ENCODE measurements at regions not wholly inside any gene's neighbourhood (a gene's known extent, or its start where the extent isn't known, plus 50 kb on each side); places are given as distances from the start of the nearest gene placed in this dataset.

- Mint-ChIP-seq H3K4me3 (no peak overlapping the region), H3K4me1 (ENCODE audit: low read depth) (no peaks in the 10 kb centered on the region), H3K9me3 (no peaks in the 10 kb centered on the region), H3K27me3 (ENCODE audit: low read depth) (peaks cover 5% of the 10 kb centered on the region), H3K36me3 (ENCODE audit: low read depth) (no peaks in the 10 kb centered on the region), H3K27ac (no peak overlapping the region)
- intact Hi-C loops (cut with micrococcal nuclease) = no loop called here
- DNase-seq = no peak
- CTCF ChIA-PET = no interaction called here
These were observed 751.2 kb downstream of the NR2F2 start for GRCh38 chr15:97081666-97082226.

DNA sequence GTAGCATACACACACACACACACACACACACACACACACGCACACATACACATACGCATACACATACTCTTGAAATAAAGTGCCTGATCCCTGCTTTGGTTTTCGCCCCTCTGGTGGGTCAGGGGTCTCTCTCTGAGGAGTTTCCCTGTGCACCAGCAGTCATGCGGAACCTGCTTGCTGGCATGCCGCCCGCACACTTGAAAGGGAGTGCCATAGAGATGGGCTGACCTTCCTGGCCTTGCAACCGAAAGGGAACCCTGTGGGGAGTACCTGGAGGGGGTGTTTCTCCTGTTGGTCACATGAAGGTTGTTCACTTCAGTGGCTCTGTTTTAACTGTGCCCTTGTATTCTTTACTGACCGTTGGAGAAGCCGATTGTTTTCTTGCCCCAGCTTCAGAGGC lies 752.3 kb downstream of the NR2F2 start:
- peaks cover 10% of the 10 kb centered on the region for H3K27me3 Mint-ChIP-seq (ENCODE audit: low read depth)
- H3K9me3 Mint-ChIP-seq = no peaks in the 10 kb centered on the region
- H3K4me3 Mint-ChIP-seq = no peak overlapping the region
- no peaks in the 10 kb centered on the region for H3K4me1 Mint-ChIP-seq (ENCODE audit: low read depth)
- H3K27ac Mint-ChIP-seq = no peak overlapping the region
- H3K36me3 Mint-ChIP-seq (ENCODE audit: low read depth) = no peaks in the 10 kb centered on the region
- intact Hi-C loops (cut with micrococcal nuclease) = no loop called here
- no peak for DNase-seq
- CTCF ChIA-PET = no interaction called here

DNA sequence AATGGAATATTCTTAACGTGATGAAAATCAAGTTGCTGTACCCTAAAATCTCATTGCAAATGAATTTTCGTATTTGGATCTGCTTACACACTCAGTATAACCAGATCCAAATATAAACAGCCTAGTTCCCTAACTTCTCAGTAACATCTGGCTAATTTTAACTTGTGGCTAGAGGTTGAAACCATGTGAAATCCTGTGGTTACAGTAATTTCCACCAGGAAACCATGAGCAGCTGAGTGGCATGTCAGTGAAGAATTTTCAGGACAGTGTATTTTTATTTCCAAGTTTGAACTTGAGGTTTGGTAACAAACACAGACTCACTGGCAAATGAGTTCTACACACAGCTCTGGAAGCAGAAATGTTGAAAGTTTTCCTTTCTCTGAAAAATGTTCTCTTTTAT lies 754.1 kb downstream of the NR2F2 start:
- CTCF ChIA-PET = no interaction called here
- H3K9me3 Mint-ChIP-seq = peaks cover 2% of the 10 kb centered on the region
- no peak overlapping the region for H3K27ac Mint-ChIP-seq
- no peak overlapping the region for H3K4me3 Mint-ChIP-seq
- intact Hi-C loops (cut with micrococcal nuclease) = no loop called here
- DNase-seq = no peak
- peaks cover 9% of the 10 kb centered on the region for H3K27me3 Mint-ChIP-seq (ENCODE audit: low read depth)
- H3K36me3 Mint-ChIP-seq (ENCODE audit: low read depth) = no peaks in the 10 kb centered on the region
- H3K4me1 Mint-ChIP-seq (ENCODE audit: low read depth) = no peaks in the 10 kb centered on the region

- Mint-ChIP-seq H3K9me3 (peaks cover 2% of the 10 kb centered on the region), H3K27me3 (ENCODE audit: low read depth) (peaks cover 9% of the 10 kb centered on the region), H3K4me1 (ENCODE audit: low read depth) (no peaks in the 10 kb centered on the region), H3K36me3 (ENCODE audit: low read depth) (no peaks in the 10 kb centered on the region), H3K4me3 (no peak overlapping the region), H3K27ac (no peak overlapping the region)
- no peak for DNase-seq
- intact Hi-C loops (cut with micrococcal nuclease) = no loop called here
- CTCF ChIA-PET = no interaction called here
These were observed 755.2 kb downstream of the NR2F2 start for GRCh38 chr15:97085731-97086130.

- Mint-ChIP-seq H3K4me3 (no peak overlapping the region), H3K9me3 (peaks cover 2% of the 10 kb centered on the region), H3K27me3 (ENCODE audit: low read depth) (peaks cover 15% of the 10 kb centered on the region), H3K27ac (no peak overlapping the region), H3K36me3 (ENCODE audit: low read depth) (no peaks in the 10 kb centered on the region), H3K4me1 (ENCODE audit: low read depth) (no peaks in the 10 kb centered on the region)
- CTCF ChIA-PET = interaction anchor here (0.6 kb wide), 1 partner anchor 14 kb away, joined by 3 read pairs; no protein-coding TSS in a partner anchor
- intact Hi-C loops (cut with micrococcal nuclease) = no loop called here
- no peak for DNase-seq
These were observed 756.7 kb downstream of the NR2F2 start for GRCh38 chr15:97087006-97087741.

- Mint-ChIP-seq H3K9me3 (peaks cover 2% of the 10 kb centered on the region), H3K27me3 (ENCODE audit: low read depth) (peaks cover 13% of the 10 kb centered on the region), H3K36me3 (ENCODE audit: low read depth) (no peaks in the 10 kb centered on the region), H3K4me3 (no peak overlapping the region), H3K27ac (no peak overlapping the region), H3K4me1 (ENCODE audit: low read depth) (no peaks in the 10 kb centered on the region)
- DNase-seq = no peak
- intact Hi-C loops (cut with micrococcal nuclease) = no loop called here
- CTCF ChIA-PET = no interaction called here
These were observed 760.6 kb downstream of the NR2F2 start for GRCh38 chr15:97091093-97091492.

GRCh38 chr15:97092656-97093055 lies 762.2 kb downstream of the NR2F2 start:
- H3K36me3 Mint-ChIP-seq (ENCODE audit: low read depth) = no peaks in the 10 kb centered on the region
- intact Hi-C loops (cut with micrococcal nuclease) = no loop called here
- DNase-seq = no peak
- H3K27ac Mint-ChIP-seq = no peak overlapping the region
- CTCF ChIA-PET = no interaction called here
- no peaks in the 10 kb centered on the region for H3K4me1 Mint-ChIP-seq (ENCODE audit: low read depth)
- H3K27me3 Mint-ChIP-seq (ENCODE audit: low read depth) = peaks cover 6% of the 10 kb centered on the region
- peaks cover 3% of the 10 kb centered on the region for H3K9me3 Mint-ChIP-seq
- H3K4me3 Mint-ChIP-seq = no peak overlapping the region

DNA sequence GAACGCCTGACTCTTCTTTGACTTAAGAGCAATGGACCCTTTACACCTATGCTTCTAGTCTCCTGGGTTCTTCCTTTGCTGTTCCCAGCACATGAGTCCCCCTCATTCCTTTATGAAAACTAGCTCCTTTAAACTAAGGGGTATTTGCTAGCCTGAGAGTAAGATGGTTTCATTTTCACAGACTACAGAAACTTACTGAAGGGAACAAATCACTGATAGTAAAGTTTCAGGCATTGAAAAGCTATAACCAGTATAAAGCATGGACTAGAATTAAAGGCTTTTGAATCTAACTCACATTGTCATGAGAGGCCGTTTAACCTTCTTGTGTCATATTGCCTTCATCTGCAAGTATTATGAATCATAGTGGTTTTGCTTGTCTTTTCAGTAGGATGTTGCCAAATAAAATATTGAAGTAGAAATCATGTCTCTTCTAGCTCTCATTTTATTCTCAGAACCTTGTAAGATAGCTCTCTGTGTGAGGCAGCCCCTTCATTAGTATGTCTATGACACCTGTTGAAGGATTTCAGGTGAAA lies 765.9 kb downstream of the NR2F2 start:
- intact Hi-C loops (cut with micrococcal nuclease) = no loop called here
- peaks cover 8% of the 10 kb centered on the region for H3K27me3 Mint-ChIP-seq (ENCODE audit: low read depth)
- H3K9me3 Mint-ChIP-seq = peaks cover 12% of the 10 kb centered on the region
- no peaks in the 10 kb centered on the region for H3K4me1 Mint-ChIP-seq (ENCODE audit: low read depth)
- no peak overlapping the region for H3K4me3 Mint-ChIP-seq
- no peak overlapping the region for H3K27ac Mint-ChIP-seq
- DNase-seq = no peak
- CTCF ChIA-PET = no interaction called here
- H3K36me3 Mint-ChIP-seq (ENCODE audit: low read depth) = no peaks in the 10 kb centered on the region

- Mint-ChIP-seq H3K4me3 (no peak overlapping the region), H3K9me3 (peaks cover 13% of the 10 kb centered on the region), H3K36me3 (ENCODE audit: low read depth) (no peaks in the 10 kb centered on the region), H3K4me1 (ENCODE audit: low read depth) (no peaks in the 10 kb centered on the region), H3K27me3 (ENCODE audit: low read depth) (peaks cover 1% of the 10 kb centered on the region), H3K27ac (no peak overlapping the region)
- DNase-seq = no peak
- intact Hi-C loops (cut with micrococcal nuclease) = no loop called here
- CTCF ChIA-PET = no interaction called here
These were observed 768.5 kb downstream of the NR2F2 start for GRCh38 chr15:97099040-97099439.

- peaks cover 14% of the 10 kb centered on the region for H3K9me3 Mint-ChIP-seq
- no peak for DNase-seq
- CTCF ChIA-PET = no interaction called here
- H3K4me1 Mint-ChIP-seq (ENCODE audit: low read depth) = no peaks in the 10 kb centered on the region
- intact Hi-C loops (cut with micrococcal nuclease) = no loop called here
- H3K27ac Mint-ChIP-seq = no peak overlapping the region
- peaks cover 1% of the 10 kb centered on the region for H3K27me3 Mint-ChIP-seq (ENCODE audit: low read depth)
- no peak overlapping the region for H3K4me3 Mint-ChIP-seq
- H3K36me3 Mint-ChIP-seq (ENCODE audit: low read depth) = no peaks in the 10 kb centered on the region
These were observed 771.1 kb downstream of the NR2F2 start for GRCh38 chr15:97101572-97101971.

DNA sequence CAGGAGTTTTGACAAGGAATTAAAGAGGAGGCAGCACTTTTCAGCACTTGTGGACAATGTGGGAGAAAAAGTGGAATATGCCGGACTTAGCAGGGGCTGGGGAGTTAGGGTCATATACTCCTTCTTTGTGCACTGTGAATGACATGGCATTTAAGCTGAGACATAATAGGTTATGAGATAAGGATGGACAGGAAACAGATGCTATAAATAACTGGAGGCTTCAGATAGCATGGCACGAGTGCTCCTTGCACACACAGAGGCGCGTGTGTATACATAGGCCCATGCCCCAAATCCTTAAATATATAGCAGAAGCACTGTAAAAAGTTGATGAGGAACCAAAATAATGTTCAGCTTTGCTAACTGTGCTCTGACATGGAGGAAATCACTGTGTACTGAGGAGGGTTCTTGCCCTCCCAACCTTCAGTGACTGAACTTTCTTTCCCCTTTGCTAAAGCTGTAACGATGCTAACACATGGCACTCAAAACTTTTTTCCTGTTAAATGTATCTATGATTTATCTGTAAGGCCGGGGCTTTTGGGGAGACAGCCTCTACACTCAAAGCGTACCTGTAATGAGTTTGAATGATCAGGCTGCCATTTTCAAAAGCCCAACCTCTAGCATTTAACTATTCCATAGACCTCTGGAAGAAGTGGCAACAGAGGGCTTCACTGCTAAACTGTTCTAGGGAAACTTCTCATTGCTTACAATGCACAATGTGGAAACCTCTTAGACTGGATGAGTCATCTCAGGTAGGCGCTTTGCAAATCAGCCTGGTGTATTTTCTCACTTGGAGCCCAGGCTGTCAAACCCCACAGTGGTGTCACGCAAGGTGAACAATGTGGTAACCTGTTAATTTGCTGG lies 784.6 kb downstream of the NR2F2 start:
- H3K27me3 Mint-ChIP-seq (ENCODE audit: low read depth) = peaks cover 3% of the 10 kb centered on the region
- no peak overlapping the region for H3K4me3 Mint-ChIP-seq
- no peaks in the 10 kb centered on the region for H3K4me1 Mint-ChIP-seq (ENCODE audit: low read depth)
- peaks cover 17% of the 10 kb centered on the region for H3K9me3 Mint-ChIP-seq
- no peaks in the 10 kb centered on the region for H3K36me3 Mint-ChIP-seq (ENCODE audit: low read depth)
- CTCF ChIA-PET = no interaction called here
- no peak overlapping the region for H3K27ac Mint-ChIP-seq
- intact Hi-C loops (cut with micrococcal nuclease) = no loop called here
- no peak for DNase-seq

DNA sequence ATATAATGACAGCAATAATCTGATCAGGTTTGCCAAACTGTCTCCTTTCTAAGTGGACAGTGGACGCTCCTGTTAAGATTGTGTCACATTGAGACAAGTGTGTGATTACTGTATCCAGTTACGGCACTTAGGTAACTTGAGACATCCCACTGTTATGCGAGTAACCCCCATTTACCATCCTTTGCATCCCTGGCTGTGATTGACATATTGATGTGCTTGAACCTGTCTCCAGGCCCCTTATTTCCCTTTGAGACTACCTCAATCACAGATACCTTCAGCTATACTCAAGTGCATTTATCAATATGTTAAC lies 785.2 kb downstream of the NR2F2 start:
- DNase-seq = no peak
- Mint-ChIP-seq H3K4me3 (no peak overlapping the region), H3K4me1 (ENCODE audit: low read depth) (no peaks in the 10 kb centered on the region), H3K27me3 (ENCODE audit: low read depth) (peaks cover 3% of the 10 kb centered on the region), H3K27ac (no peak overlapping the region), H3K36me3 (ENCODE audit: low read depth) (no peaks in the 10 kb centered on the region), H3K9me3 (peaks cover 14% of the 10 kb centered on the region)
- intact Hi-C loops (cut with micrococcal nuclease) = no loop called here
- CTCF ChIA-PET = no interaction called here

GRCh38 chr15:97124790-97125189 lies 794.3 kb downstream of the NR2F2 start:
- no peak for DNase-seq
- Mint-ChIP-seq H3K4me3 (no peak overlapping the region), H3K4me1 (ENCODE audit: low read depth) (no peaks in the 10 kb centered on the region), H3K36me3 (ENCODE audit: low read depth) (no peaks in the 10 kb centered on the region), H3K9me3 (peaks cover 10% of the 10 kb centered on the region), H3K27ac (no peak overlapping the region), H3K27me3 (ENCODE audit: low read depth) (no peaks in the 10 kb centered on the region)
- intact Hi-C loops (cut with micrococcal nuclease) = no loop called here
- CTCF ChIA-PET = no interaction called here

Measured in activated naive CD4-positive, alpha-beta T cell treated with anti-CD3 and anti-CD28 coated beads for 36 hours (primary cell).